Kidney capillary endothelial cell (primary cell): ENCODE measurements at regions not wholly inside any gene's neighbourhood (a gene's known extent, or its start where the extent isn't known, plus 50 kb on each side); places are given as distances from the start of the nearest gene placed in this dataset.

Experiments
- DNase-seq: peaks from one replicate; pipeline ENCODE4 v3.0.0-alpha.2; 2018; ENCODE audit warnings: low spot score

GRCh38 chr13:111644750-111645149 is 324.3 kb downstream of the TEX29 start:
- no peak for DNase-seq

- no peak for DNase-seq
Measured at GRCh38 chr13:111645198-111645597, 324.8 kb downstream of the TEX29 start.

DNA sequence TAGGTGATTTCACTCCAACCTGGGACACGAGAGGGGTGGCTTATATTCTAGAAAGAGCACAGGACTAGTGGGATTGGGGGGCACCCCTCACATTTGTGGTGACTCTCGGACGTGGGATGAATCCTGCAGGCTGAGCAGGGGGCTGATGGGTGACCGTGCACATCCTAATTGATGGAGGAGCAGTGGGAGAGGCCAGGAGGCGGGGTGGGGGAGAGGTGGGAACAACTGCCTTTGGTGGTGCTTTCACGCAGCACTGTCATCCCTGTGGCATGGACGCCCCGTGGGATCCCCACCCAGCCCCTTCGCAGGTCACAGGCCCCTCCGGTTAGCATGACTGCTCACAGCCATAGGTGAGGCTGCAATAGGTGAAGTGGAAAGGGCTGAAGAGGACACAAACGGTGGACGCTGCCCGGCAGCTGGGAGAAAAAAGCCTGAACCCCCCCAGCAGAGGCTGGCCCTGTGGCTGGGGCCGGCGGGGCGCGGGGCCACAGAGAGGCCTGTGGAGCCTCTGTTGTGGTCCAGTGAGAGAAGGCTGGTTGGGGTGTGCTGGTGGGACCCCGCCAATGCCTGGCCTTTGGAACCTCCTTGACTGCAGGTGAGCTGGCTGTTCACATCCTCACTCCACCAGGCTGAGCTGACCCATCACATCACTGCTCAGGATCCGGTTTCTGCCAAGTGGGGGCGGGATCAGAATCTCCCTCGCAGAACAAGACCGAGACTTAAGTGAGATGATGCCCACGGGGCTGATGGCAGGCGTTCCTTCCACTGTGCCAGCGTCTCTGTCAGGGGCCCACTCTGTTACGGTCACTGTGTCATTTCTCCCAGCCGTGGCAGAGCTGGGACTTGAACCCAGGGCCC is 325.4 kb downstream of the TEX29 start:
- no peak for DNase-seq

GRCh38 chr13:111646456-111646855 is 326.0 kb downstream of the TEX29 start:
- DNase-seq: no peak

GRCh38 chr13:111648885-111649284 is 328.4 kb downstream of the TEX29 start:
- DNase-seq: no peak

GRCh38 chr13:111650626-111651025 is 330.2 kb downstream of the TEX29 start:
- no peak for DNase-seq

GRCh38 chr13:111652676-111653075 is 332.2 kb downstream of the TEX29 start:
- DNase-seq: no peak

DNA sequence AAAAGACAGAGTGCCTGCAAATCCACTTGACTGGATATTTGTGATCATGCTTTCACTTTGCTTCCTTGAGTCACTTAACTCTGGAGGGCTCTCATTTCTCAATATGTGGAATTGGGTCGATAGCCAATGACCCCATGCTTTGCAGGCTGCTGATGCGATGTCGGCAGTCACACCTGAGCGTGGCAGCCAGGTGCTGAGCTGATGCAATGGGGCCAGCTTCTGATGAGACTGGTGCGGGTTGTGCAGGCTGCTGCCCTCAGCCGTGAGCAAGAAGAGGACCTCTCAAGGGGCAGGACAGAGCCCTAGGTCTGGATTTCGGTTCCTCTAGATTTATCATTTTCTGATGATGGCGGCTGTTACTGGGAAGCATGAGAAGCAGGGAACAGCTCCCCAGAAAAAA is 334.1 kb downstream of the TEX29 start:
- no peak for DNase-seq

GRCh38 chr13:111656439-111656838 is 336.0 kb downstream of the TEX29 start:
- DNase-seq: no peak

DNA sequence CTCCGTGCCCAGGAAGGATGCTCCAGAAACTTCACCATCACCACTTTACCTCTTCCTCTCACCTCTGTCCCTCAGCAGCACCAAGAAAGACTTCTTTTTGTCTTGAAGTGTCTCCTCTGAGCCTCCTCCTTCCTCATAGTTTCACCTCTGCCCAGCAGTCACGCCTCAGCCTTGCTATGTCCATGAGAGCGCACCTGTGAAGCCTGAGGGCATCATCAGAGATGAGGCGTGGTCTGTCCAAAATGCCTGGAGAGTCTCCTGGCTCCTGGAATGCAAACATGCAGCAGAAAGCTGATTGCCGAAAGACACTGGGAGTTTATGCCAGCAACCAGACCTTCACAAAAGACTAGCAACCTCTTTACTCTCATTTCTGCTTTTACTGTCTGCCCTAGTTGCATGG is 336.6 kb downstream of the TEX29 start:
- DNase-seq: no peak

GRCh38 chr13:111658145-111659100 is 338.0 kb downstream of the TEX29 start:
- DNase-seq: no peak

- DNase-seq: no peak
Measured at GRCh38 chr13:111659219-111659775, 338.9 kb downstream of the TEX29 start.

DNA sequence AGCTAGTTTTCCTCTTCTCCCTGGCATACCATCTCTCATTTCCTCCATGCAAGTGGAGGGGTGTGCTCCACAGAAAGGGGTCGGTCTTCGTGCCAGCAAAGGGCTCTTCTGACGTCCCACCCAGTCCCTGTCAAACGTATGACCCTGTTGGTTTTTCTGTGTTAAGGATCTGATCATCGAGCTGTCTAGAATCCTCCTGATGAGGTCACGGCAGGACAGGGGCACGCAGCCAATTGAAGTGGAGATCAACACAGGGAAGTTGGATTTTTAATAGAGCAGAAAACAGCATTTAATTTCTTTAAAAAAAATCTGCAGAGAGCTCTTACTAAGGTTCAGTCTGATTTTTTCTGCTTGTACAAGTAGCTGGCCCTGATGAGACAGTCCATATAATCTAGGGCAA is 339.4 kb downstream of the TEX29 start:
- DNase-seq: no peak

DNA sequence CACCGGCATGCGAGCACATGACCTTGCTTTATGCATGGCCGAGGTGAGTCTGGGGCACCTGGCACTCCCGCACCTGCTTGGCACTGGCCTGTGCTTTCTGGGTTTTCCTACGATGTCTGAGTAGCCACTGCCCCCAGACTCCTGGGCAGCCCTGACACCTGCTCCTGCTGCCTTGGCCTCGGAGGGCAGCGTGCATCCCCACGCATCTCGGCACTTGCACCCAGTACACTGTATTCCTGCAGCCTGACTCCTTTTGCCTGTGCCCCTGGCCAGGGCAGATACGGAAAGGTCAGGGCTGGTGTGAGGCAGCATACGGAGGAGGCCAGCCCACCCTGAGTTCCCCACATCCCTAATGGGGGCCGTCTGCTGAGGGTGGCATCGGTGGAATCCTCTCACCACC is 340.6 kb downstream of the TEX29 start:
- DNase-seq: no peak

DNA sequence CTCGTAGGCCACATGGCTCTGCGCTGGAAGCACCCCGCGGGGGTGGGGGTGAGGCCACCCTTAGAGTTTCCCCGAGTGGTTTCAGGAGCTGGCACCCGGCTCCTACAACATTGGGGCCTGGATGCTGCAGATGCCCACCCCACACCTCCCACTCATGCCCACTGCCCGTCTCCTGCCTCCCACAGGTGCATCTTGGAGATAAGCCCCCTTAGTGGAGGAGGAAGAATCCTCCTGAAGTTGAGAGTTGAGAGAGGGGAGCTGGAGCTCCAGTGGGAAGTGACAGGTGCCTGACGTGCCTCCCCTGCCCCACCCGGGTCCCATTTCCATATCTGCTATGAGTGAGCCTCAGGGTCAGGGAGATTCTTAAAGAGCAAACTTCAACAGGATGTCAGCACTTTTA is 341.3 kb downstream of the TEX29 start:
- no peak for DNase-seq

- DNase-seq: no peak
Measured at GRCh38 chr13:111662451-111662850, 342.0 kb downstream of the TEX29 start.

GRCh38 chr13:111662895-111663294 is 342.5 kb downstream of the TEX29 start:
- no peak for DNase-seq

DNA sequence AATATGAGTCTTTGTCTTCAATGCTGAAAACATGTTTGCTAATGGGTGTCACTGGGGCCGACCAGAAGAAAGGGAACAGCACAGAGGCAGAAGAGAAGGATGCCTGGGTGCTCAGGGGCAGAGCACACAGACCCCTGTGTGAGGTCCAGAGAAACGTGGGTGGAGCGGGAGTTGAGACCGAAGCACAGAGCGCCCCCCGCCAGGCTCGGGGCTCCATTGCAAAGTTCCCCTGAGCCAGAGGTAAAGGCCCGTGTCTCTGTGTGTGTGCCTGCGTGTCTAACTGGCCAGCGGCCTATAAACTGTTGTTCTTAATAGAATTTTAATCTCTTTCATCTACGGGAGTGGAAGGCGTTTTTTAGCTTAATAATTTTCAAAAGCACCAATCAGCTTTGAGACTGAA is 343.1 kb downstream of the TEX29 start:
- no peak for DNase-seq

DNA sequence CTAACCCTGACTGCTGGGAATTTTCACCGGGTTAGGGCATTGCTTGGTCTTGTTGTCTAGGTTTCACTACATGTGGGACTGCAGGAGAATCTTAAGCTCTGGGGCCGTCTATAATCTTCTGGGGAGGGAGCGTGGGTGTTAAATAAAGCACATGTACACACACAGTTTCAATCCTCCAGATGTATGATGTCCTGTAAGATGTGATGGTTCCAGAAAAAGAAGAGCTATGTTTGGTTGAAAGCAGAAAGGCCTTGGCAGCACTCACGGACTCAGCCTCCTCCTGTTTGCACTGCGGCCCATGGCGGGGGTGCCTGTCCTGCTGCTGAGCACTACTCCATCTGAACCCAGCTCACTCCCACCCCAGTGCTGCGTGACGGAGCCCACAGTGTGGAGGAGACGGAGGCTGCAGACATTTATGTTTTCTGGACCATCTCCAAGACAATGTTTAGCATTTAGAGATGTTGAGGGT is 343.5 kb downstream of the TEX29 start:
- no peak for DNase-seq

GRCh38 chr13:111664696-111665095 is 344.3 kb downstream of the TEX29 start:
- no peak for DNase-seq

DNA sequence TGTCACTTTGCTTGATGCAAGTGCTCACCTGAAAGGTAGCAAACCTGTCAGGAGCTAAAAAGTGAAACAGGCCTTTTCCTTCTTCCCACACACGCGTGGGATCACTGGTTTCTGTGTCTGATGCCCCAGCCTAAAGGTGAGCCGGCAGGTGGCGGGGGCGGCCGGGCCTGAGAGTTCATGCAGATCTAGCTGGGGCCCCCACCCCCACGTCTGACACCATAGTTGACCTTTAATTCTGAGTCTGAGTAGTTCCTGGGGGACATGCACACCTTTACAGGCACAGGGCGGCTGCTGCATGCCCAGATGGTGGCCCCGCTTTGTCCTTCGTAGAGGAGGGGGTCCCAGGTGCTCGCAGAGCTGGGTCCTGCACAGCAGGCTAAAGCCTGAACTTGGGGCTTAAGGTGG is 345.3 kb downstream of the TEX29 start:
- no peak for DNase-seq

DNA sequence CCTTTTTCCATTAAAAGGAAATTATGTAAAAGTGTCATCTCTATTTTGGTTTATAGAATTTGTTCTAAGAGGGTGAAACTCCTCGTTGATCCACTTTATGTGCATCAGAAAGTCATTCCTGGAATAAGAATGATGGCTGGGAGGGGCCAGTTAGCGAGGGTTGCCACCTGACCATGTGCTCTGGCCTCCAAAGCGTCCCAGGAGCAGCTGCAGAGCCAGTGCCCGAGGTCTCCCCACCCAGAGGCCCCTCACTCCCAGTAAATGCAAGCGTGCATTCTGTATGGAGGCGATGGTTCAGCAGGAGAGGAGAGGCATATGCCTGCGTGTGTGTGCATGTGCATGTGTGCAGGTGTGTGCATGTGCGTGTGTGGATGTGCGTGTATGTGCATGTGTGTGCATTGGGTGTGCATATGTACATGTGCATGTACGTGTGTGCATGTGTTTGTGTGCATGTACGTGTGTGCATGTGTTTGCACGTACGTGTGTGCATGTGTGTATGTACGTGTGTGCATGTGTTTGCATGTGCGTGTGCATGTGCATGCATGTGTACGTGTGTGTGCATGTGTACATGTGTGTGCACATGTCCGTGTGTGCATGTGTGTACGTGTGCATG is 345.8 kb downstream of the TEX29 start:
- no peak for DNase-seq
